ENCODE measurements at regions not wholly inside any gene's neighbourhood (a gene's known extent, or its start where the extent isn't known, plus 50 kb on each side); places are given as distances from the start of the nearest gene placed in this dataset.
"Not testable (repeated sequence)": the region's sequence is repeated elsewhere in the genome, so short reads cannot be mapped to it uniquely, and the experiment has no call there.

DNA sequence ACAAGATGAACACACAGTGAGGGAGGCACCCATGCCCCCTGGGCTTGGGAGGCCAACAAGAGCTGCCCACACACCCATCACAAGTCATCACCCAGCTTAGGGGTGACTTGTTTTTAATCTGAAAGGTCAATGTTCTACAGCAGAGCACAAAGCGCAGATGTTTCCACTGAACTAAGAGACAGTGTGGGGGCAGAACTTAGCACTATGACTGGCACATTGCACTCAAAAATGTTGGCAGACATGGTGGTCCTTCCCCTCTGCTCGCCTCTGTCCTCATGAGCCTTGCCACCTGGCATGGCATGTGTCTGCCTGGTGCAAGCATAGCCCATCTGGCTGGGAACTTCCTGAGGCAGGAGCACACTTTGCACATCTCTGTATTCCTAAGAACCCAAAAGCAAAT, 81.4 kb upstream of the ZNF98 start:
- no peaks in the 10 kb centered on the region for H3K27me3 ChIP-seq (ENCODE audit: control insufficient read depth, insufficient read depth, low read length)
- H3K9ac ChIP-seq (ENCODE audit: low read length): no peak overlapping the region
- no peaks in the 10 kb centered on the region for H3K36me3 ChIP-seq (ENCODE audit: control insufficient read depth, insufficient read depth, low read length)
- no peaks in the 10 kb centered on the region for H3K4me1 ChIP-seq (ENCODE audit: control insufficient read depth, insufficient read depth, low read length)
- H3K4me3 ChIP-seq (ENCODE audit: low read length): no peak overlapping the region
- H3K27ac ChIP-seq (ENCODE audit: low read depth, low read length): no peak overlapping the region

- Histone ChIP-seq H3K27me3 (ENCODE audit: control insufficient read depth, insufficient read depth, low read length) (no peaks in the 10 kb centered on the region), H3K4me3 (ENCODE audit: low read length) (no peak overlapping the region), H3K36me3 (ENCODE audit: control insufficient read depth, insufficient read depth, low read length) (no peaks in the 10 kb centered on the region), H3K4me1 (ENCODE audit: control insufficient read depth, insufficient read depth, low read length) (no peaks in the 10 kb centered on the region), H3K27ac (ENCODE audit: low read depth, low read length) (no peak overlapping the region), H3K9ac (ENCODE audit: low read length) (no peak overlapping the region)
Measured at GRCh38 chr19:22502766-22503165, 80.6 kb upstream of the ZNF98 start.

GRCh38 chr19:22498831-22499430, 76.8 kb upstream of the ZNF98 start:
- H3K9ac ChIP-seq (ENCODE audit: low read length); H3K27me3 ChIP-seq (ENCODE audit: control insufficient read depth, insufficient read depth, low read length); H3K27ac ChIP-seq (ENCODE audit: low read depth, low read length); H3K36me3 ChIP-seq (ENCODE audit: control insufficient read depth, insufficient read depth, low read length); H3K4me1 ChIP-seq (ENCODE audit: control insufficient read depth, insufficient read depth, low read length); H3K4me3 ChIP-seq (ENCODE audit: low read length): not testable (repeated sequence)

DNA sequence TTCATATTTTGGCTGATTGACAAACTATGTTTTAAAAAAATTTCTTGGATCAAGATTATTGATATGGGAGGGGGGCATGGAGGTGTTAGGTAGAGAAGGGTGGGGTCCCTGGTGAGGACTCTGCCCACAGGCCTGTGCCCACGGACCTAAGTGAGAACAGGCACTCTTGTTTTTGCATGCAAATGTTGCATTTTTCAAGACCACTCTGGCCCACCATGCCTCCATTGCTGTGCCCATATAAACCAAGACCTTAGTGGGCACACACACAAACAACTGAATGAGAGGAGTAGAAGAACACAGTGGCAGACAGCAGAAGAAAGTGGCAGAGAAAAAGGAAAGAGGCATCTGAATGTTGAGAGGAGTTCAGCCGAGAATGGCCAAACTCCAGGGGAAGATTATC, 69.6 kb upstream of the ZNF98 start:
- Histone ChIP-seq H3K4me3 (ENCODE audit: low read length) (no peak overlapping the region), H3K36me3 (ENCODE audit: control insufficient read depth, insufficient read depth, low read length) (no peaks in the 10 kb centered on the region), H3K27ac (ENCODE audit: low read depth, low read length) (no peak overlapping the region), H3K27me3 (ENCODE audit: control insufficient read depth, insufficient read depth, low read length) (no peaks in the 10 kb centered on the region), H3K4me1 (ENCODE audit: control insufficient read depth, insufficient read depth, low read length) (no peaks in the 10 kb centered on the region), H3K9ac (ENCODE audit: low read length) (no peak overlapping the region)

GRCh38 chr19:22483514-22483913, 61.4 kb upstream of the ZNF98 start:
- H3K36me3 ChIP-seq (ENCODE audit: control insufficient read depth, insufficient read depth, low read length); H3K9ac ChIP-seq (ENCODE audit: low read length); H3K27me3 ChIP-seq (ENCODE audit: control insufficient read depth, insufficient read depth, low read length); H3K27ac ChIP-seq (ENCODE audit: low read depth, low read length); H3K4me1 ChIP-seq (ENCODE audit: control insufficient read depth, insufficient read depth, low read length); H3K4me3 ChIP-seq (ENCODE audit: low read length): not testable (repeated sequence)

DNA sequence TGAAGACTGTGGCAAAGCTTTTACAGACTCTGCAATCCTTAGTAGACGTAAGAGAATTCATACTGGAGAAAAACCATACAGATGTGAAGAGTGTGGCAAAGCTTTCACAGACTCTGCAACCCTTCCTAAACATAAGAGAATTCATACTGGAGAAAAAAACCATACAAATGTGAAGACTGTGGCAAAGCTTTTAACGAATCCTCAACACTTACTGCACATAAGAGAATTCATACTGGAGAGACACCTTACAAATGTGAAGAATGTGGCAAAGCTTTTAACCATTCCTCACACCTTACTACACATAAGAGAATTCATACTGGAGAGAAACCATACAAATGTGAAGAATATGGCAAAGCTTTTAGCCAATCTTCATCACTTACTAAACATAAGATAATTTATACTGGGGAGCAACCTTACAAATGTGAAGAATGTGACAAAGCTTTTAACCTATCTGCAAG, 50.1 kb upstream of the ZNF98 start:
- no peak overlapping the region for H3K4me3 ChIP-seq (ENCODE audit: low read length)

More for the DNA sequence above, 50.1 kb upstream of the ZNF98 start:
- H3K9ac ChIP-seq (ENCODE audit: low read length): no peak overlapping the region
- no peaks in the 10 kb centered on the region for H3K4me1 ChIP-seq (ENCODE audit: control insufficient read depth, insufficient read depth, low read length)
- H3K36me3 ChIP-seq (ENCODE audit: control insufficient read depth, insufficient read depth, low read length): no peaks in the 10 kb centered on the region
- no peaks in the 10 kb centered on the region for H3K27me3 ChIP-seq (ENCODE audit: control insufficient read depth, insufficient read depth, low read length)
- no peak overlapping the region for H3K27ac ChIP-seq (ENCODE audit: low read depth, low read length)
